Esophagus squamous epithelium (tissue), 5 donors: ENCODE measurements at regions not wholly inside any gene's neighbourhood (a gene's known extent, or its start where the extent isn't known, plus 50 kb on each side); places are given as distances from the start of the nearest gene placed in this dataset.

ENCODE experiments used
- DNase-seq: peaks from one replicate; lab custom pipeline; 2025; lab: John Stamatoyannopoulos, UW
- H3K27ac ChIP-seq, 4 donors: fragments of 200-600 bp; sonication (generic); one replicate each; pipeline ENCODE4 v1.5.1; 2016 to 2019; ENCODE audit warnings: mild to moderate bottlenecking in 1 of 4
- H3K27me3 ChIP-seq, 4 donors: fragments of 200-600 bp; sonication (generic); 1 replicate in 3 of 4; 2 replicates in 1 of 4; pipeline versions ENCODE4 v1.5.1 to v1.6.0; 2017 to 2021; ENCODE audit warnings: antibody characterized with exemption in 1 of 4
- H3K36me3 ChIP-seq, 3 donors: fragments of 200-600 bp; sonication (generic); one replicate each; pipeline ENCODE4 v1.5.1; 2016 to 2019
- H3K4me1 ChIP-seq, 3 donors: fragments of 200-600 bp; sonication (generic); one replicate each; pipeline ENCODE4 v1.5.1; 2017 to 2019
- H3K4me3 ChIP-seq, 4 donors: fragments of 200-600 bp; sonication (generic); 1 replicate in 3 of 4; 2 replicates in 1 of 4; pipeline ENCODE4 v1.5.1; 2016 to 2019; ENCODE audit warnings: mild to moderate bottlenecking in 2 of 4, moderate library complexity in 1 of 4
- H3K9me3 ChIP-seq, 3 donors: fragments of 200-600 bp; sonication (generic); one replicate each; pipeline ENCODE4 v1.5.1; 2016 to 2019
- CTCF ChIP-seq, 6 experiments: fragments of 450-650 bp in 4 of 6; fragments of 200-600 bp in 2 of 6; sonication (generic) in 2 of 6; IDR thresholded peaks; one replicate each; pipeline ENCODE4 v1.5.1; 2016 to 2019; ENCODE audit warnings: antibody characterized with exemption in 6 of 6, mild to moderate bottlenecking in 4 of 6, moderate library complexity in 4 of 6
- POLR2A ChIP-seq, 4 donors: fragments of 450-650 bp; IDR thresholded peaks; one replicate each; pipeline ENCODE4 v1.6.1; 2017; ENCODE audit warnings: antibody characterized with exemption in 4 of 4, mild to moderate bottlenecking in 4 of 4, moderate library complexity in 3 of 4
- WGBS, 2 donors: methylation state at CpG; one replicate each; pipeline ENCODE4 v1.1.5; 2018; 5-methylcytosine and 5-hydroxymethylcytosine counted together
- intact Hi-C: fragments of 100-400 bp; cut with DNase I; formaldehyde crosslinking; loops from one replicate; pipeline ENCODE4 v1.15.0; 2022
- donor health status: DM: yes; HTN: yes; CAD: no.

DNA sequence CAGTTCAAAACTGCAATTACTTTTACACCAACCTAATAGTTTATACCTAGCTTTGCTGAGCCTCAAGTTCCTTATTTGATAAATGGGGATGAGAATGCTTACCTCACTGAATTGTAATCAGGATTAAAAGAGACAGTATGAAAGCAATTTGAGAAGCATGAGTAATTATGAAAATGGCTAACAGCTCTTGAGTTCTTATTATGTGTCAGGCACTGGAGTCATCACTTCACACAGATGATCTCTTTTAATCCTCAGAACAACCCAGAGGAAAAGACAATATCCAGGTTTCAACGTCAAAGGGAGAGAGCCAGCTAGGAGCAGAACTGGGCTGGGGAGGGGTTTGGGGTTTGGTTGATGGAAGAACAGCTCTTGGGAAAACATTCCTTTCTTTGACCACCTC, 221.0 kb upstream of the NWD2 start:
- Histone ChIP-seq H3K27me3 (no peaks in the 10 kb centered on the region), H3K4me3 (no peak overlapping the region), H3K4me1 (no peaks in the 10 kb centered on the region), H3K9me3 (no peaks in the 10 kb centered on the region), H3K27ac (no peak overlapping the region), H3K36me3 (no peaks in the 10 kb centered on the region)
- DNase-seq: no peak
- WGBS, 2 donors: 11 to 42% methylated on average over 1 of the region's 1 CpG
- no peak for TF ChIP-seq POLR2A (IDR thresholded peaks at IDR 0.05)
- no peak for TF ChIP-seq CTCF (IDR thresholded peaks at IDR 0.05)
- intact Hi-C loops: no loop called here

DNA sequence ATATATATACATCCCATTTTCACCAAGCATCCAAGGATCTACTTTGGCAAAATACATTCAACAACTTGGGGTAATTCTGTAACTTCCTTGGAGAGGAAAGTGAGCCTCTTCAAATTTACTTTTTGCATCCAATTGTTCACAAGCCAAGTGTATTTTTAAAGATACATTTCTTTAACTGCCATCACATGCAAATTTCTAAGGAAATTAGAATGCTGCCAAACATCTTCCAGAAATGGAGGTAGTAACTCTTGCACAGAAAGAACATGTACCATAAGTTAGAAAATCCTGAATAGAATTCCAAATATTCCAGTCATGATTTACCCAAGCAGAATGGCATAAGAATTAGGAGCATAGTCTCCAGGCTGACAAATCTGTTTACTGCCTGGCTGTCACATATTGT, 220.5 kb upstream of the NWD2 start:
- H3K9me3 ChIP-seq: no peaks in the 10 kb centered on the region
- H3K27ac ChIP-seq: no peak overlapping the region
- no peak for TF ChIP-seq CTCF (IDR thresholded peaks at IDR 0.05)
- no peak for TF ChIP-seq POLR2A (IDR thresholded peaks at IDR 0.05)
- intact Hi-C loops: no loop called here
- H3K4me3 ChIP-seq: no peak overlapping the region
- H3K27me3 ChIP-seq: no peaks in the 10 kb centered on the region
- no peak for DNase-seq
- no peaks in the 10 kb centered on the region for H3K4me1 ChIP-seq
- no peaks in the 10 kb centered on the region for H3K36me3 ChIP-seq

- DNase-seq: no peak
- no peaks in the 10 kb centered on the region for H3K4me1 ChIP-seq
- no peaks in the 10 kb centered on the region for H3K36me3 ChIP-seq
- H3K4me3 ChIP-seq: no peak overlapping the region
- H3K27ac ChIP-seq: no peak overlapping the region
- intact Hi-C loops: no loop called here
- H3K9me3 ChIP-seq: no peaks in the 10 kb centered on the region
- WGBS, 2 donors: 63 to 71% methylated on average over 3 of the region's 3 CpGs
- no peaks in the 10 kb centered on the region for H3K27me3 ChIP-seq
- no peak for TF ChIP-seq CTCF (IDR thresholded peaks at IDR 0.05)
- no peak for TF ChIP-seq POLR2A (IDR thresholded peaks at IDR 0.05)
These were observed 203.7 kb upstream of the NWD2 start for GRCh38 chr4:37040816-37041215.

DNA sequence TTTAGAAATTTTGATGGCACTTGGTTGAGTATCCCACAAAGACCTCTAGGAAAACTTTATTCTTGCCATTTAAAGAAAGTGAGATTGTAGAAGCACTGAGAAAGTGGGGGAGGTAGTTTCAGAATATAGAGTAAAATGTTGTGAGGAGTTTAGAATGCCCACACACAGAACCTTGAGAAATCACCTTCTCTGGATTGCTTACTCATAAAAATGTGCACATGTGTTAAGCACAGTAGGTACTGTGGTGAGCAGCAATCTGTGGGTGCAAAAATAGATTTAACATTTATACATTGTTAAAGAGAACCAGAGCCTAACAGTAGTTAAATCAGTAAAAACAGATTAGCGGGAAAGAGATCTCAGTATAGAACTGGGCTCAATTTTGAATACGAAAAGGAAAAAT, 201.2 kb upstream of the NWD2 start:
- 63 to 87% methylated on average over 2 of the region's 2 CpGs for WGBS, 2 donors
- Histone ChIP-seq H3K36me3 (no peaks in the 10 kb centered on the region), H3K4me3 (no peak overlapping the region), H3K27me3 (no peaks in the 10 kb centered on the region), H3K27ac (no peak overlapping the region), H3K9me3 (no peaks in the 10 kb centered on the region), H3K4me1 (no peaks in the 10 kb centered on the region)
- no peak for TF ChIP-seq POLR2A (IDR thresholded peaks at IDR 0.05)
- no peak for TF ChIP-seq CTCF (IDR thresholded peaks at IDR 0.05)
- intact Hi-C loops: no loop called here
- DNase-seq: no peak

GRCh38 chr4:37051111-37051510, 193.4 kb upstream of the NWD2 start:
- H3K9me3 ChIP-seq: no peaks in the 10 kb centered on the region
- no peaks in the 10 kb centered on the region for H3K27me3 ChIP-seq
- H3K4me3 ChIP-seq: no peak overlapping the region
- no peak for DNase-seq
- H3K27ac ChIP-seq: no peak overlapping the region
- intact Hi-C loops: no loop called here
- no peaks in the 10 kb centered on the region for H3K36me3 ChIP-seq
- TF ChIP-seq CTCF (IDR thresholded peaks at IDR 0.05): no peak
- TF ChIP-seq POLR2A (IDR thresholded peaks at IDR 0.05): no peak
- H3K4me1 ChIP-seq: no peaks in the 10 kb centered on the region
- WGBS, 2 donors: 88 to 100% methylated on average over 1 of the region's 1 CpG
